Coronary artery (tissue), 2 donors: ENCODE measurements at regions not wholly inside any gene's neighbourhood (a gene's known extent, or its start where the extent isn't known, plus 50 kb on each side); places are given as distances from the start of the nearest gene placed in this dataset.
A peak's percentile ranks its signal among the peaks of the same experiment; 100 is the strongest.

Source experiments
- DNase-seq: peaks from one replicate; pipeline ENCODE4 v3.0.0-alpha.2; 2017; ENCODE audit warnings: low spot score
- H3K27ac ChIP-seq, 2 donors: fragments of 200-600 bp; sonication (generic); one replicate each; pipeline ENCODE4 v1.5.1; 2016 to 2019
- H3K4me3 ChIP-seq: fragments of 200-600 bp; sonication (generic); 2 replicates; pipeline ENCODE4 v1.5.1; 2016; ENCODE audit warnings: mild to moderate bottlenecking, moderate library complexity
- TF ChIP-seq, protein P1 (sequence below): fragments of 200-600 bp; sonication (generic); IDR thresholded peaks from one replicate; pipeline ENCODE4 v1.5.1; 2019; ENCODE audit warnings: antibody characterized with exemption

DNA sequence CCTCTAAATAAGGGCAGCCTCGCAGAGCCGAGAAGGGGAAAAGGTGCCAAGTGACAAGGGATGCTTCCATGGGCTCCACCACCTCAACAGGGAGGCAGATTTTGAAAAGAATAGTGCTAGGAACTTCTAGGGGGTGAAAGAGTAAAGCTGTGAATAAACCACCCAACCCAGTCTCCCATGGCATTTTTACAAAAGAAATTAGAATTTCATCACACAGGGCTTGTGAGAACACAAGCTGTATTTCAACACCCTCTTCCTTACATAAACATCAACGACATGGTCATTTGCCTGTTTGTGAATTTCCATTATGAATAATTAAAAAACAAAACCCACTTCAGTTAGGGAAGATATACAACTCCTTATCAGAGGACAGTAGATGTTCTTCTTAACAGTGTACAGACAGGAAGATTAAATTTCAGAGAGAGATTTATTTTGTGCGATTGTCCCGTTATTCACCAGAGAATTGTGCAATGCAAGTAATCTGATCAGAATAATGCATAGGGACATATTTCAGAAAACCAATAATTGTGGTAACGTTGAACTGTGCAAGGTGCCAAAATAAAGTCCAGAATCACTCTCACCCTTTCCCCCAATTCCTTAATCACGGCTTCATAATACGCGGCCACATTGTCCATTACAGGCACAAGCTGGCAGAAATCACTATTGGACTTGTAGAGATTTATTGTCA lies 207.8 kb upstream of the MGMT start:
- TF ChIP-seq, protein P1, sequence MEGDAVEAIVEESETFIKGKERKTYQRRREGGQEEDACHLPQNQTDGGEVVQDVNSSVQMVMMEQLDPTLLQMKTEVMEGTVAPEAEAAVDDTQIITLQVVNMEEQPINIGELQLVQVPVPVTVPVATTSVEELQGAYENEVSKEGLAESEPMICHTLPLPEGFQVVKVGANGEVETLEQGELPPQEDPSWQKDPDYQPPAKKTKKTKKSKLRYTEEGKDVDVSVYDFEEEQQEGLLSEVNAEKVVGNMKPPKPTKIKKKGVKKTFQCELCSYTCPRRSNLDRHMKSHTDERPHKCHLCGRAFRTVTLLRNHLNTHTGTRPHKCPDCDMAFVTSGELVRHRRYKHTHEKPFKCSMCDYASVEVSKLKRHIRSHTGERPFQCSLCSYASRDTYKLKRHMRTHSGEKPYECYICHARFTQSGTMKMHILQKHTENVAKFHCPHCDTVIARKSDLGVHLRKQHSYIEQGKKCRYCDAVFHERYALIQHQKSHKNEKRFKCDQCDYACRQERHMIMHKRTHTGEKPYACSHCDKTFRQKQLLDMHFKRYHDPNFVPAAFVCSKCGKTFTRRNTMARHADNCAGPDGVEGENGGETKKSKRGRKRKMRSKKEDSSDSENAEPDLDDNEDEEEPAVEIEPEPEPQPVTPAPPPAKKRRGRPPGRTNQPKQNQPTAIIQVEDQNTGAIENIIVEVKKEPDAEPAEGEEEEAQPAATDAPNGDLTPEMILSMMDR = no peak
- peak overlapping the region; percentile 31 for H3K4me3 ChIP-seq
- no peak for DNase-seq
- peak overlapping the region in 1 of 2 donors; percentile 74 for H3K27ac ChIP-seq

DNA sequence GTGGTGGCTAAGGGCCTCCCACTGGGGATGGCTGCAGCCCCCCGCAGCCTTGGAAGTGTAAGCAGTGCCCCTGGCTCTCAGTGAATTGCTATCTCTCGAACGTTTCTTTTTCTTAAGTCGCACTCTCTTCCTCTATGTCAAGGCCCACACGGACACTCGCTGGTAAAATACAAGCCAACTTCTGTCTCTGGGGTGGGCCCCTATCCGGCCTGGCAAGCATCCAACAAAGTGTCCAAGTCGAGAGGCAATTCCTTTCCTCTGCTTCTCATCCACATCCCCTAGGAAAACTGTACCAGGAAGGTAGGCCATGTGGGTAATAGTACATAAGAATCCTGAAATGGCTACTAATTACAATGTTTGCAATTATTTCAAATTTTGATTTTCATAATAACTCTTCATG lies 194.9 kb upstream of the MGMT start:
- DNase-seq = no peak

DNA sequence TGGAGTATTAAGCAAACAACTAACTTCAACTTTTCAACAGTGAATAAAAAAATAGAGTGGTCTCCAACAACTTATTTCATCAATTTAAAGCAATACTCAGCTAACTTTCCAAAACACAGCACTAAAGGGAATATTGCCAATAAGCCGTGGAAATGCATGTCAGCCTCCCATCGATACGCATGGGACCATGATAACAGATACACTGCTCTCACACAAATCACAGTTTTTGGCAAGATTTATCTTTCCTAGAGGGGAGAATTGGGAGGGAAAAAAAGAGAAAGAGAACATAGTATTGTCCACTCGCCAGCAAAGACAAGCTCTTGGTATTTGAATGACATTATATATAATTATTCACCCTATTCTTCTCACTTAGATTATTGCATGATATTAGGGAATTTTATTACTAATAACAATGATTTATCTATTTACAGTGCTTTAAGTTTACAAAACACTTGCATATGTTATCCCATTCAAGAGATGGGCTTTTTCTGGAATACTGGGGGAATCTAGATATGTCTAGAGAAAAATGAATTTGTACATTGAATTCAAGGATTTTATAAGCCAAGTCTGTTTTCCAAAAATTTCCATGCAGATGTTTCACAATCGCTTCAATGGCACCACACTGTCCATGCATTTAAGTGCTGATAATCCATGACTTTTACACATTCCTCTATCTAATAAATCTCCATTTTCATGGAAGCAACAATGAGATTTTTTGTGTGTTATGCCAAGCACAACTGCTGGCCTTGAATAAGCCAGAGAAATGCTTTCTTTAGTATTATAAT lies 194.0 kb upstream of the MGMT start:
- TF ChIP-seq, protein P1 = no peak
- DNase-seq = no peak
- Histone ChIP-seq H3K27ac (no peak overlapping the region), H3K4me3 (no peak overlapping the region)

More for the DNA sequence above, 194.9 kb upstream of the MGMT start:
- TF ChIP-seq, protein P1 = no peak
- Histone ChIP-seq H3K27ac (no peak overlapping the region), H3K4me3 (no peak overlapping the region)

DNA sequence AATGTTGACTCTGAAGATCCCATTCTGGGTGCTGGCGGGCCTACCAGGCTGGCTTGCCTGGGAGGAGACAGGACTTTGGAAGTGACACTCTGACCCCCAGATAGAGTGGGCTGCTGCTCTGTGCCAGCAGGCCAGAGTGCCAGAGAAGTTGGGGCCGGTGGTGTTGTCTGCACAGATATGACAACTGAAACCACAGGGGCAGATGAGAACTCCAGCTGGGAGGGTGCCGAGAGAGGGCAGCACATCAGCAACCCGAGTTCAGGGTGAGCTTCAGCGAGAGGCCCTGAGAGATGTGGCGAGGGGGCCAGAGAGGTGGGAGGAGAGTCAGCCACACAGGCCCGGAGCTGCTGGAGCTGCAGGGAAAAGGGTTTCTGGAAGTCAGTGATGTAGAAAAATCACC lies 193.2 kb upstream of the MGMT start:
- TF ChIP-seq, protein P1 = no peak
- Histone ChIP-seq H3K4me3 (no peak overlapping the region), H3K27ac (no peak overlapping the region)
- no peak for DNase-seq

DNA sequence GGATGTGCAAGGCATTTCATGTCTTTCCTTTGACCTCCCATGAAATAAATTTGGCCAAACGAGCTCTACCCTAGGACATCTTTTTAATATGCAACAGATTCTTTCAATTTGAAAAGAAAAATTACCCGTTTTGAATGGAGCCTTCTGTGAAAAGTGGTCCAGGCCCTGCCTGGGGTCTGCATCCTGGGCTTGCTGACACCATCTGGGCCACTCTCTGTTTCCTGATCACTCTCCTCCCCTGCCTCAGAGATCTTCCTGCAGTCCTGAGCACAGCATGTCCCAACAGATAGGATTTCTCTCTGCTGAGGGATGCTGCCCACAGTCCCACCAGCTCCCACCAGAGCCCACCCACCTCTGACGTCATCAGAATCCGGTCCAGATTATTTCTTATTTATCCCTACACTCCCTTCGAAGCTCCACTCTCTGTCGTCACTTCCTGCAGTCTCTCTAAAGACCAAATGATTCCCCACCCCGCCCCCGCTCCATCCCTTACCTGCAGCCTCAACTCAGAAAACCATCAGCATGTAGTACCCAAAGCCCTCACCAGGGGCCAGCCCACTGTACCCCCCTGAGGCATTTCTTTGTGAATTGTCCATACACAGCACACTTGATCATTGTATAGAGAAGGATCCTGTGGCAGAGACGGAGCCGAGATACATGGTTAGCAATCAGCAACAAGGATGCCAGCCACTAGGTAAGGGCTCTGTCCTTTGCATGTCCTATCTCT lies 192.1 kb upstream of the MGMT start:
- no peak for DNase-seq
- Histone ChIP-seq H3K4me3 (no peak overlapping the region), H3K27ac (no peak overlapping the region)
- TF ChIP-seq, protein P1 = no peak

DNA sequence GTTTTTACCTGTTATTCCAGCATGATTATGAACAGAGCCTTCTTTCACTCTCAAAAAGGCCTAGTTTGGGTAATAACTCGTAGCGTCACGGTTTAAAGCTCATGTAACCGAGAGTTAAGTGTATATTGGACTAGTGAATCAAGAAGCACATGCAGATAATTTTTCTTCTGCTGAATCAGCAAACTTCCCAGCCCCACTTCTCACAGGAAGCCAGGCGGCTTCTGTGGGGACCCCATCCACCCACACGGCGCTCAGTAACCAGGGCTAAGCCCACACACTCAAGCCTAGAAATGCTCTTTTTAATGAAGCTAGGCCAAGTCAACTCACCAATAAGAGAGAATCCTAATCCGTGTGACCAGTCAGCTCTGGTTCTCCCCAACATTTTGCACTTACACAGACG lies 191.2 kb upstream of the MGMT start:
- TF ChIP-seq, protein P1 = no peak
- H3K27ac ChIP-seq = no peak overlapping the region
- H3K4me3 ChIP-seq = no peak overlapping the region
- no peak for DNase-seq
